ENCODE measurements at regions not wholly inside any gene's neighbourhood (a gene's known extent, or its start where the extent isn't known, plus 50 kb on each side); places are given as distances from the start of the nearest gene placed in this dataset.

- H3K79me2 ChIP-seq (ENCODE audit: insufficient read depth, low read length) = no peaks in the 10 kb centered on the region
- peaks cover 0 to 4% of the 10 kb centered on the region in 2 donors for H3K4me1 ChIP-seq (ENCODE audit: control insufficient read depth in 1 of 2, insufficient read depth in 2 of 2, low read length in 2 of 2)
- 28% methylated on average over 32 of the region's 42 CpGs for whole genome bisulfite sequencing (ENCODE audit: insufficient coverage)
- H3K4me3 ChIP-seq (replicated peaks in 1 of 3; ENCODE audit: low read depth in 2 of 3, low read length in 3 of 3) = no peak overlapping the region
- no peaks in the 10 kb centered on the region for H4K20me1 ChIP-seq (ENCODE audit: insufficient read depth, low read length)
- H3K36me3 Mint-ChIP-seq = no peaks in the 10 kb centered on the region
- intact Hi-C loops (cut with micrococcal nuclease) = loop anchor here (2.0 to 5.0 kb wide), 2 partner anchors 134 to 142 kb away; no protein-coding TSS in a partner anchor
- no peaks in the 10 kb centered on the region for H3K27me3 ChIP-seq (ENCODE audit: control insufficient read depth in 2 of 2, insufficient read depth in 2 of 2, low read length in 2 of 2)
- H3K9ac ChIP-seq (ENCODE audit: insufficient read depth, low read length, poor library complexity, severe bottlenecking) = no peak overlapping the region
- DNase-seq = peak; percentile 63 to 77 (median 67)
- H3K4me3 Mint-ChIP-seq = no peak overlapping the region
- peaks cover 0 to 2% (median 0%) of the 10 kb centered on the region in 7 donors for H3K9me3 Mint-ChIP-seq
- TF ChIP-seq, protein P1, sequence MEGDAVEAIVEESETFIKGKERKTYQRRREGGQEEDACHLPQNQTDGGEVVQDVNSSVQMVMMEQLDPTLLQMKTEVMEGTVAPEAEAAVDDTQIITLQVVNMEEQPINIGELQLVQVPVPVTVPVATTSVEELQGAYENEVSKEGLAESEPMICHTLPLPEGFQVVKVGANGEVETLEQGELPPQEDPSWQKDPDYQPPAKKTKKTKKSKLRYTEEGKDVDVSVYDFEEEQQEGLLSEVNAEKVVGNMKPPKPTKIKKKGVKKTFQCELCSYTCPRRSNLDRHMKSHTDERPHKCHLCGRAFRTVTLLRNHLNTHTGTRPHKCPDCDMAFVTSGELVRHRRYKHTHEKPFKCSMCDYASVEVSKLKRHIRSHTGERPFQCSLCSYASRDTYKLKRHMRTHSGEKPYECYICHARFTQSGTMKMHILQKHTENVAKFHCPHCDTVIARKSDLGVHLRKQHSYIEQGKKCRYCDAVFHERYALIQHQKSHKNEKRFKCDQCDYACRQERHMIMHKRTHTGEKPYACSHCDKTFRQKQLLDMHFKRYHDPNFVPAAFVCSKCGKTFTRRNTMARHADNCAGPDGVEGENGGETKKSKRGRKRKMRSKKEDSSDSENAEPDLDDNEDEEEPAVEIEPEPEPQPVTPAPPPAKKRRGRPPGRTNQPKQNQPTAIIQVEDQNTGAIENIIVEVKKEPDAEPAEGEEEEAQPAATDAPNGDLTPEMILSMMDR (IDR thresholded peaks at IDR 0.05) = peak; percentile 100
- peaks cover 7% of the 10 kb centered on the region for H3K4me1 Mint-ChIP-seq
- peaks cover 6 to 18% (median 7%) of the 10 kb centered on the region in 3 donors for H3K27me3 Mint-ChIP-seq (ENCODE audit: low read depth in 3 of 3)
- H3K27ac Mint-ChIP-seq = peak overlapping the region in 2 of 7 donors; percentile 2 to 43
- no peak overlapping the region for H3K4me2 ChIP-seq (replicated peaks; ENCODE audit: extremely low read depth, low read length, poor library complexity, severe bottlenecking)
- H2AFZ ChIP-seq (ENCODE audit: insufficient read depth, low read depth, low read length, poor library complexity, severe bottlenecking) = no peak overlapping the region
- no peaks in the 10 kb centered on the region for H3K36me3 ChIP-seq (replicated peaks in 1 of 2; ENCODE audit: control insufficient read depth in 1 of 2, insufficient read depth in 2 of 2, low read length in 2 of 2)
- no peaks in the 10 kb centered on the region for H3K9me3 ChIP-seq (replicated peaks in 1 of 2; ENCODE audit: control insufficient read depth in 1 of 2, insufficient read depth in 1 of 2, low read length in 2 of 2)
- no peak overlapping the region for H3K27ac ChIP-seq (ENCODE audit: low read depth in 1 of 2, low read length in 2 of 2)
Measured at GRCh38 chr16:85420501-85421337, 192.4 kb upstream of the GSE1 start.

GRCh38 chr16:85421338-85422195 is 191.6 kb upstream of the GSE1 start:
- no peaks in the 10 kb centered on the region for H3K9me3 ChIP-seq (replicated peaks in 1 of 2; ENCODE audit: control insufficient read depth in 1 of 2, insufficient read depth in 1 of 2, low read length in 2 of 2)
- H3K4me3 ChIP-seq (replicated peaks in 1 of 3; ENCODE audit: low read depth in 2 of 3, low read length in 3 of 3) = no peak overlapping the region
- no peak for DNase-seq
- no peak overlapping the region for H3K27ac ChIP-seq (ENCODE audit: low read depth in 1 of 2, low read length in 2 of 2)
- Mint-ChIP-seq H3K9me3 (peaks cover 0 to 2% (median 0%) of the 10 kb centered on the region in 7 donors), H3K27me3 (ENCODE audit: low read depth in 3 of 3) (peaks cover 8 to 22% (median 12%) of the 10 kb centered on the region in 3 donors), H3K27ac (no peak overlapping the region), H3K36me3 (no peaks in the 10 kb centered on the region), H3K4me1 (peaks cover 2% of the 10 kb centered on the region), H3K4me3 (no peak overlapping the region)
- H3K36me3 ChIP-seq (replicated peaks in 1 of 2; ENCODE audit: control insufficient read depth in 1 of 2, insufficient read depth in 2 of 2, low read length in 2 of 2) = no peaks in the 10 kb centered on the region
- H2AFZ ChIP-seq (ENCODE audit: insufficient read depth, low read depth, low read length, poor library complexity, severe bottlenecking) = no peak overlapping the region
- intact Hi-C loops (cut with micrococcal nuclease) = loop anchor here (2.0 to 5.0 kb wide), 2 partner anchors 133 to 141 kb away; no protein-coding TSS in a partner anchor
- H3K79me2 ChIP-seq (ENCODE audit: insufficient read depth, low read length) = no peaks in the 10 kb centered on the region
- H3K4me1 ChIP-seq (ENCODE audit: control insufficient read depth in 1 of 2, insufficient read depth in 2 of 2, low read length in 2 of 2) = no peaks in the 10 kb centered on the region
- TF ChIP-seq, protein P1 (IDR thresholded peaks at IDR 0.05) = no peak
- 91% methylated on average over 19 of the region's 24 CpGs for WGBS (ENCODE audit: insufficient coverage)
- no peaks in the 10 kb centered on the region for H3K27me3 ChIP-seq (ENCODE audit: control insufficient read depth in 2 of 2, insufficient read depth in 2 of 2, low read length in 2 of 2)
- no peak overlapping the region for H3K9ac ChIP-seq (ENCODE audit: insufficient read depth, low read length, poor library complexity, severe bottlenecking)
- H4K20me1 ChIP-seq (ENCODE audit: insufficient read depth, low read length) = no peaks in the 10 kb centered on the region
- H3K4me2 ChIP-seq (replicated peaks; ENCODE audit: extremely low read depth, low read length, poor library complexity, severe bottlenecking) = no peak overlapping the region

All from CD14-positive monocyte (primary cell).